ENCODE measurements at regions not wholly inside any gene's neighbourhood (a gene's known extent, or its start where the extent isn't known, plus 50 kb on each side); places are given as distances from the start of the nearest gene placed in this dataset.

DNA sequence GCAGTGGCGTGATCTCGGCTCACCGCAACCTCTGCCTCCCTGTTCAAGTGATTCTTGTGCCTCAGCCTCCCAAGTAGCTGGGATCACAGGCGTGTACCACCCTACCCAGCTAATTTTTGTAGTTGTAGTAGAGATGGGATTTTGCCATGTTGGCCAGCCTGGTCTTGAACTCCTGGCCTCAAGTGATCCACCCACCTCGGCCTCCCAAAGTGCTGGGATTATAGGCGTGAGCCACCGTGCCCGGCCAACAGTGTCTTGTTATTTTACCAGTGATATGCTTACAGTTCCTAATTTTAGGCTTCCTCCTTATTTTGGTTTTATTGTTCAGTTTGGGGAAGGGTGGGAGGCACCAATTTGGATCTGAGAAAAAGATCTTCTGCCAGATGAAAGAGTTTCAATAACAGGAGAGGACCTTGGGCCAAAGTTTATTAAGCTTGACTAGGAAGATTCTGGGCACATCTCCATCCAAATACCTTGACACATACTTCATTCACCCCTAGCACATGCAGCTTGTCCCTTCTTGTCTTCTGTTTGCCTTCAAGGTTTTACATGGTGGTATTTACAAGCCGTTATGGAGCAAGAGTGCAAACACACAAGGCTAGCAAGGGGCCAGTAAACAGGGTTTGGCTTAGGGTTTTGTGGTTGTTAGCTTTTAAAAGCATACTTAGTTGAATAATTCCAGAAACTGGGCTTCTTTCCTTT is 168.1 kb upstream of the DMRT1 start:
- no peak for ATAC-seq
- in situ Hi-C loops (cut with MboI; ENCODE audit: low sequenced_read_pairs in 4 of 4): loop anchor here in 1 of 4 donors (10.0 kb wide), 1 partner anchor 59 kb away; no protein-coding TSS in a partner anchor
- intact Hi-C loops (cut with DNase I; ENCODE audit: low total_unique reads): no loop called here
- TF ChIP-seq POLR2A (IDR thresholded peaks at IDR 0.05) (no peak), CTCF (IDR thresholded peaks at IDR 0.05 in 4 of 5, conservative IDR thresholded peaks at IDR 0.05 in 1 of 5) (no peak)
- H3K27me3 ChIP-seq: no peaks in the 10 kb centered on the region
- H3K36me3 ChIP-seq: no peaks in the 10 kb centered on the region
- H3K9me3 ChIP-seq: no peaks in the 10 kb centered on the region
- no peak overlapping the region for H3K4me3 ChIP-seq
- no peak for DNase-seq
- peaks cover 18 to 19% of the 10 kb centered on the region in 2 donors for H3K4me1 ChIP-seq
- H3K27ac ChIP-seq: no peak overlapping the region

- intact Hi-C loops (cut with DNase I; ENCODE audit: low total_unique reads) (no loop called here), in situ Hi-C loops (cut with MboI; ENCODE audit: low sequenced_read_pairs in 4 of 4) (loop anchor here in 1 of 4 donors (10.0 kb wide), 1 partner anchor 59 kb away; no protein-coding TSS in a partner anchor)
- H3K4me3 ChIP-seq: no peak overlapping the region
- no peak overlapping the region for H3K27ac ChIP-seq
- DNase-seq: no peak
- peaks cover 18 to 19% of the 10 kb centered on the region in 2 donors for H3K4me1 ChIP-seq
- no peak for ATAC-seq
- H3K9me3 ChIP-seq: no peaks in the 10 kb centered on the region
- no peaks in the 10 kb centered on the region for H3K27me3 ChIP-seq
- TF ChIP-seq CTCF (IDR thresholded peaks at IDR 0.05 in 4 of 5, conservative IDR thresholded peaks at IDR 0.05 in 1 of 5) (no peak), POLR2A (IDR thresholded peaks at IDR 0.05) (no peak)
- no peaks in the 10 kb centered on the region for H3K36me3 ChIP-seq
Observed at GRCh38 chr9:673966-674526, 167.5 kb upstream of the DMRT1 start.

DNA sequence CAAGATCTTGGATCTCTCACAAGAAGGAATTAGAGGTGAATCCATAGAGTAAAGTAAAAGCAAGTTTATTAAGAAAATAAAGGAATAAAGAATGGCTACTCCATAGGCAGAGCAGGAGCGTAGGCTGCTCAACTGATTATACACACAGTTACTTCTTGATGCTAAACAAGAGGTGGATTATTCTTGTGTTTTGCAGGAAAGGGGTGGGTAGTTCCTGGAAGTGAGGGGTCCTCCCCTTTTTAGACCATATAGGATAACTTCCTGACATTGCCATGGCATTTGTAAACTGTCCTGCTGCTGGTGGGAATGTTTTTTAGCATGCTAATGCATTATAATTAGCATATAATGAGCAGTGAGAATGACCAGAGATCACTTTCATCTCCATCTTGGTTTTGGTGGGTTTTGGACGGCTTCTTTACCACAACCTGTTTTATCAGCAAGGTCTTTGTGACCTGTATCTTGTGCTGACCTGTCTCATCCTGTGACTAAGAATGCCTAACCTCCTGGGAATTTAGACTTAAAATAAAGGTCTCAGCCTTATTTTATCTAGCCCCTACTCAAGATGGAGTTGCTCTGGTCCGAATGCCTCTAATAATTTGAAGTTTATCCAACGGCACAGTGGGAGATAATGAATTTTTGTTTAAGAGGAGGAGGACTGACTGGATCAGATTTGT is 165.7 kb upstream of the DMRT1 start:
- no peak for ATAC-seq
- intact Hi-C loops (cut with DNase I; ENCODE audit: low total_unique reads): no loop called here
- H3K27ac ChIP-seq: no peak overlapping the region
- H3K36me3 ChIP-seq: no peaks in the 10 kb centered on the region
- H3K27me3 ChIP-seq: no peaks in the 10 kb centered on the region
- no peak overlapping the region for H3K4me3 ChIP-seq
- H3K4me1 ChIP-seq: peaks cover 18 to 19% of the 10 kb centered on the region in 2 donors
- DNase-seq: no peak
- in situ Hi-C loops (cut with MboI; ENCODE audit: low sequenced_read_pairs in 4 of 4): loop anchor here in 1 of 4 donors (10.0 kb wide), 1 partner anchor 61 kb away; no protein-coding TSS in a partner anchor
- H3K9me3 ChIP-seq: no peaks in the 10 kb centered on the region
- no peak for TF ChIP-seq POLR2A (IDR thresholded peaks at IDR 0.05)
- TF ChIP-seq CTCF (IDR thresholded peaks at IDR 0.05 in 4 of 5, conservative IDR thresholded peaks at IDR 0.05 in 1 of 5): no peak

- Histone ChIP-seq H3K36me3 (no peaks in the 10 kb centered on the region), H3K9me3 (no peaks in the 10 kb centered on the region), H3K27me3 (no peaks in the 10 kb centered on the region), H3K4me3 (peak overlapping the region; percentile 45 to 71 (median 52)), H3K4me1 (peaks cover 18 to 19% of the 10 kb centered on the region in 2 donors), H3K27ac (peak overlapping the region in 3 of 4 donors; percentile 33 to 70 (median 36))
- DNase-seq (no peak), ATAC-seq (no peak)
- in situ Hi-C loops (cut with MboI; ENCODE audit: low sequenced_read_pairs in 4 of 4): loop anchor here in 1 of 4 donors (10.0 kb wide), 1 partner anchor 62 kb away; no protein-coding TSS in a partner anchor
- TF ChIP-seq CTCF (IDR thresholded peaks at IDR 0.05 in 4 of 5, conservative IDR thresholded peaks at IDR 0.05 in 1 of 5) (no peak), POLR2A (IDR thresholded peaks at IDR 0.05) (no peak)
- intact Hi-C loops (cut with DNase I; ENCODE audit: low total_unique reads): no loop called here
Observed at GRCh38 chr9:676780-677438, 164.6 kb upstream of the DMRT1 start.
